ENCODE measurements at regions not wholly inside any gene's neighbourhood (a gene's known extent, or its start where the extent isn't known, plus 50 kb on each side); places are given as distances from the start of the nearest gene placed in this dataset.

DNA sequence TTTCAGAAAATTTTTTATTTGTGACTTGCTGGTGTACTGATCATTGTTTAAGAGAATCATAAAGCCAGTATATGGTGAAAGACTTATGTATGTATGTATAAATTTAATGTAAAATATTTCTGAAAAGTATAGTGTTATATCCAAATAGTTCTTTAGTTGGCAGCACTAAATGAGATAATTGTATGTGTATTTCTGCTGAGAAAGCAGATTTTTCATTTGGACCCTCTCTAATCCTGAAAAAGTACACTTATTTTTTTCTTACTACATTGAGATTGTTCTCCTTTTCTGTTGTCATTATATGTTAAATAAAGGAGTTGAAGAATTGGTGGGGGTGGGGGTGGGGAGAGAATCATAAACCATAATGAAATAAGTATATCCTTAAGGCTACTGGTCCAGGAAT is 324.9 kb upstream of the SUCLG2 start:
- Histone ChIP-seq H3K36me3 (replicated peaks in 1 of 2; ENCODE audit: control insufficient read depth in 1 of 2, insufficient read depth in 2 of 2, low read length in 1 of 2) (no peaks in the 10 kb centered on the region), H3K4me3 (ENCODE audit: low read depth in 2 of 2, low read length in 1 of 2) (no peak overlapping the region), H3K9me2 (no peaks in the 10 kb centered on the region), H3K27ac (ENCODE audit: low read depth in 2 of 2, low read length in 1 of 2) (no peak overlapping the region), H3F3A (replicated peaks; ENCODE audit: insufficient read depth) (no peaks in the 10 kb centered on the region), H3K9ac (no peak overlapping the region), H3K9me3 (no peaks in the 10 kb centered on the region), H3K79me2 (ENCODE audit: insufficient read depth) (no peaks in the 10 kb centered on the region), H3K4me1 (ENCODE audit: control insufficient read depth in 1 of 2, insufficient read depth in 2 of 2, low read depth in 1 of 2, low read length in 1 of 2) (no peaks in the 10 kb centered on the region), H2AFZ (ENCODE audit: low read depth) (no peak overlapping the region), H4K20me1 (ENCODE audit: insufficient read depth) (no peaks in the 10 kb centered on the region), H3K27me3 (ENCODE audit: insufficient read depth) (no peaks in the 10 kb centered on the region), H3K4me2 (no peak overlapping the region)
- no peak for TF ChIP-seq SMC3 (IDR thresholded peaks at IDR 0.05; ENCODE audit: low read depth, low read length)
- TF ChIP-seq FOXM1 (IDR thresholded peaks at IDR 0.05; ENCODE audit: low read depth) = no peak
- no peak for TF ChIP-seq YY1 (IDR thresholded peaks at IDR 0.05; ENCODE audit: low read depth)
- no peak for TF ChIP-seq FOXJ3 (CRISPR knock-in tag; IDR thresholded peaks at IDR 0.05)
- TF ChIP-seq, protein P1, sequence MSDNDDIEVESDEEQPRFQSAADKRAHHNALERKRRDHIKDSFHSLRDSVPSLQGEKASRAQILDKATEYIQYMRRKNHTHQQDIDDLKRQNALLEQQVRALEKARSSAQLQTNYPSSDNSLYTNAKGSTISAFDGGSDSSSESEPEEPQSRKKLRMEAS (IDR thresholded peaks at IDR 0.05; ENCODE audit: low read depth) = no peak
- no peak for TF ChIP-seq SIN3A (IDR thresholded peaks at IDR 0.05; ENCODE audit: borderline replicate concordance, low read depth, low read length)
- no peak for TF ChIP-seq EP300 (IDR thresholded peaks at IDR 0.05; ENCODE audit: borderline replicate concordance in 1 of 2, low read depth in 1 of 2, low read length in 1 of 2)
- TF ChIP-seq, protein P2, sequence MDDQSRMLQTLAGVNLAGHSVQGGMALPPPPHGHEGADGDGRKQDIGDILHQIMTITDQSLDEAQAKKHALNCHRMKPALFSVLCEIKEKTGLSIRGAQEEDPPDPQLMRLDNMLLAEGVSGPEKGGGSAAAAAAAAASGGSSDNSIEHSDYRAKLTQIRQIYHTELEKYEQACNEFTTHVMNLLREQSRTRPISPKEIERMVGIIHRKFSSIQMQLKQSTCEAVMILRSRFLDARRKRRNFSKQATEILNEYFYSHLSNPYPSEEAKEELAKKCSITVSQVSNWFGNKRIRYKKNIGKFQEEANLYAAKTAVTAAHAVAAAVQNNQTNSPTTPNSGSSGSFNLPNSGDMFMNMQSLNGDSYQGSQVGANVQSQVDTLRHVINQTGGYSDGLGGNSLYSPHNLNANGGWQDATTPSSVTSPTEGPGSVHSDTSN (IDR thresholded peaks at IDR 0.05) = no peak
- TF ChIP-seq RXRA (IDR thresholded peaks at IDR 0.05; ENCODE audit: borderline replicate concordance, low read depth) = no peak
- TF ChIP-seq, protein P3, sequence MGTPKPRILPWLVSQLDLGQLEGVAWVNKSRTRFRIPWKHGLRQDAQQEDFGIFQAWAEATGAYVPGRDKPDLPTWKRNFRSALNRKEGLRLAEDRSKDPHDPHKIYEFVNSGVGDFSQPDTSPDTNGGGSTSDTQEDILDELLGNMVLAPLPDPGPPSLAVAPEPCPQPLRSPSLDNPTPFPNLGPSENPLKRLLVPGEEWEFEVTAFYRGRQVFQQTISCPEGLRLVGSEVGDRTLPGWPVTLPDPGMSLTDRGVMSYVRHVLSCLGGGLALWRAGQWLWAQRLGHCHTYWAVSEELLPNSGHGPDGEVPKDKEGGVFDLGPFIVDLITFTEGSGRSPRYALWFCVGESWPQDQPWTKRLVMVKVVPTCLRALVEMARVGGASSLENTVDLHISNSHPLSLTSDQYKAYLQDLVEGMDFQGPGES (IDR thresholded peaks at IDR 0.05; ENCODE audit: low read depth, low read length) = no peak
- TF ChIP-seq NRF1 (IDR thresholded peaks at IDR 0.05; ENCODE audit: low read depth, low read length) = no peak
- CTCF ChIA-PET = no interaction called here
- POLR2A ChIA-PET = no interaction called here
- DNase-seq = no peak

DNA sequence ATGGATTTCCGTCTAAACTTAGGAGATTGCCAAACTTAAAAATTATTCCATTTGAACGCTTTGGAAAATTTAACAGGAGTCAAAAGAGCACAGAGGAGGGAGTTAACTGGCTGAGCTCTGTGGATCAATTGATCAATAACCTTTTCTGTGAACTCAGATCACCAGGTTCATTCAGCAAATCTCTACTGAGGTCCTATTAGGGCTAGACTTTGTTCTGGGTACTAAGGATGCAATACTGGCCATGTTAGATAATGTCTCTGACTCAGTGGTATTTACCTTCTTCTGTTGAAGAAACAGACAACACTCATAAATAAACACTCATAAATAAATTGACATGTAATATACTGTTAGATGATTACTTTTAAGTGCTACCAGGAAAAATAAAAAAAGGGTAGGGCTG is 323.4 kb upstream of the SUCLG2 start:
- POLR2A ChIA-PET = no interaction called here
- 22% methylated on average over 2 of the region's 2 CpGs for WGBS (ENCODE audit: low lambda C conversion rate)

More for the DNA sequence above, 323.4 kb upstream of the SUCLG2 start:
- no peaks in the 10 kb centered on the region for H3K4me1 ChIP-seq (ENCODE audit: control insufficient read depth in 1 of 2, insufficient read depth in 2 of 2, low read depth in 1 of 2, low read length in 1 of 2)
- H3K36me3 ChIP-seq (replicated peaks in 1 of 2; ENCODE audit: control insufficient read depth in 1 of 2, insufficient read depth in 2 of 2, low read length in 1 of 2) = no peaks in the 10 kb centered on the region
- no peaks in the 10 kb centered on the region for H4K20me1 ChIP-seq (ENCODE audit: insufficient read depth)
- no peak overlapping the region for H2AFZ ChIP-seq (ENCODE audit: low read depth)
- H3K4me2 ChIP-seq = no peak overlapping the region
- no peaks in the 10 kb centered on the region for H3K27me3 ChIP-seq (ENCODE audit: insufficient read depth)
- no peak overlapping the region for H3K4me3 ChIP-seq (ENCODE audit: low read depth in 2 of 2, low read length in 1 of 2)
- no peaks in the 10 kb centered on the region for H3K9me2 ChIP-seq
- H3K27ac ChIP-seq (ENCODE audit: low read depth in 2 of 2, low read length in 1 of 2) = no peak overlapping the region
- no peaks in the 10 kb centered on the region for H3K9me3 ChIP-seq
- TF ChIP-seq, protein P4, sequence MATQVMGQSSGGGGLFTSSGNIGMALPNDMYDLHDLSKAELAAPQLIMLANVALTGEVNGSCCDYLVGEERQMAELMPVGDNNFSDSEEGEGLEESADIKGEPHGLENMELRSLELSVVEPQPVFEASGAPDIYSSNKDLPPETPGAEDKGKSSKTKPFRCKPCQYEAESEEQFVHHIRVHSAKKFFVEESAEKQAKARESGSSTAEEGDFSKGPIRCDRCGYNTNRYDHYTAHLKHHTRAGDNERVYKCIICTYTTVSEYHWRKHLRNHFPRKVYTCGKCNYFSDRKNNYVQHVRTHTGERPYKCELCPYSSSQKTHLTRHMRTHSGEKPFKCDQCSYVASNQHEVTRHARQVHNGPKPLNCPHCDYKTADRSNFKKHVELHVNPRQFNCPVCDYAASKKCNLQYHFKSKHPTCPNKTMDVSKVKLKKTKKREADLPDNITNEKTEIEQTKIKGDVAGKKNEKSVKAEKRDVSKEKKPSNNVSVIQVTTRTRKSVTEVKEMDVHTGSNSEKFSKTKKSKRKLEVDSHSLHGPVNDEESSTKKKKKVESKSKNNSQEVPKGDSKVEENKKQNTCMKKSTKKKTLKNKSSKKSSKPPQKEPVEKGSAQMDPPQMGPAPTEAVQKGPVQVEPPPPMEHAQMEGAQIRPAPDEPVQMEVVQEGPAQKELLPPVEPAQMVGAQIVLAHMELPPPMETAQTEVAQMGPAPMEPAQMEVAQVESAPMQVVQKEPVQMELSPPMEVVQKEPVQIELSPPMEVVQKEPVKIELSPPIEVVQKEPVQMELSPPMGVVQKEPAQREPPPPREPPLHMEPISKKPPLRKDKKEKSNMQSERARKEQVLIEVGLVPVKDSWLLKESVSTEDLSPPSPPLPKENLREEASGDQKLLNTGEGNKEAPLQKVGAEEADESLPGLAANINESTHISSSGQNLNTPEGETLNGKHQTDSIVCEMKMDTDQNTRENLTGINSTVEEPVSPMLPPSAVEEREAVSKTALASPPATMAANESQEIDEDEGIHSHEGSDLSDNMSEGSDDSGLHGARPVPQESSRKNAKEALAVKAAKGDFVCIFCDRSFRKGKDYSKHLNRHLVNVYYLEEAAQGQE (IDR thresholded peaks at IDR 0.05; ENCODE audit: low read depth, low read length) = no peak
- no peak for TF ChIP-seq FOXJ3 (CRISPR knock-in tag; IDR thresholded peaks at IDR 0.05)
- no peak for TF ChIP-seq TAF1 (IDR thresholded peaks at IDR 0.05; ENCODE audit: borderline replicate concordance, low read depth, low read length)
- TF ChIP-seq YY1 (IDR thresholded peaks at IDR 0.05; ENCODE audit: low read depth) = no peak
- TF ChIP-seq, protein P3 (IDR thresholded peaks at IDR 0.05; ENCODE audit: low read depth, low read length) = no peak
- TF ChIP-seq NFIC (IDR thresholded peaks at IDR 0.05; ENCODE audit: borderline replicate concordance) = no peak
- no peak for TF ChIP-seq NRF1 (IDR thresholded peaks at IDR 0.05; ENCODE audit: low read depth, low read length)
- no peak for TF ChIP-seq GATA2 (CRISPR knock-in tag; IDR thresholded peaks at IDR 0.05)
- no peak for TF ChIP-seq SMC3 (IDR thresholded peaks at IDR 0.05; ENCODE audit: low read depth, low read length)
- TF ChIP-seq CHD2 (IDR thresholded peaks at IDR 0.05; ENCODE audit: low read length, partially characterized antibody) = no peak
- TF ChIP-seq SIN3A (IDR thresholded peaks at IDR 0.05; ENCODE audit: borderline replicate concordance, low read depth, low read length) = no peak
- TF ChIP-seq RFX5 (IDR thresholded peaks at IDR 0.05; ENCODE audit: low read length) = no peak
- DNase-seq = no peak
- no peaks in the 10 kb centered on the region for H3K79me2 ChIP-seq (ENCODE audit: insufficient read depth)
- H3F3A ChIP-seq (replicated peaks; ENCODE audit: insufficient read depth) = no peaks in the 10 kb centered on the region
- CTCF ChIA-PET = no interaction called here
- H3K9ac ChIP-seq = no peak overlapping the region
